Renal pelvis (tissue), 1 donor: ENCODE measurements at regions not wholly inside any gene's neighbourhood (a gene's known extent, or its start where the extent isn't known, plus 50 kb on each side); places are given as distances from the start of the nearest gene placed in this dataset.
A peak's percentile ranks its signal among the peaks of the same experiment; 100 is the strongest.

ENCODE experiments used
- DNase-seq: peaks from one replicate; pipeline ENCODE4 v3.0.0-alpha.2; 2013

- no peak for DNase-seq
Observed at GRCh38 chr11:121793291-121793690, 322.7 kb downstream of the BLID start.

DNA sequence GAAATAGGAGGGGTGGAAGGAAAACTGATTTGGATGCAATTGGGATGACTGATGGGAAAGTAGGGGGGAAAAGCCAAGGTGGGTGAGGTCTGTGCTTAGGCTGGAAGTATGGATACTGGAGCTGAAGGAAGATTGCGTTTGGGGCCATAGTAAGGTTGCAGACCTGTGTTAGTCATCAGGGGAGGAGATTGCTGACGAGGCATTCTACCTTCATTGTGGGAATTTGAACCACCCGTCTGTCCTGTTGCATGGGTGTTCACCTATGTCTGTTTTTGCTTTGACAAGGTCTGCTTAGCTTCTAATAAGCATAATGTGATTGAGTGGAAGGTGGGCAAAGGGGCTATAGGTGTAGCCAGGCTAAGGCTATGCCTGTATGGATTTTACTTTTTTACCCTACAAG lies 323.8 kb downstream of the BLID start:
- no peak for DNase-seq

- DNase-seq, result no peak
Observed at GRCh38 chr11:121790430-121790829, 325.6 kb downstream of the BLID start.

DNA sequence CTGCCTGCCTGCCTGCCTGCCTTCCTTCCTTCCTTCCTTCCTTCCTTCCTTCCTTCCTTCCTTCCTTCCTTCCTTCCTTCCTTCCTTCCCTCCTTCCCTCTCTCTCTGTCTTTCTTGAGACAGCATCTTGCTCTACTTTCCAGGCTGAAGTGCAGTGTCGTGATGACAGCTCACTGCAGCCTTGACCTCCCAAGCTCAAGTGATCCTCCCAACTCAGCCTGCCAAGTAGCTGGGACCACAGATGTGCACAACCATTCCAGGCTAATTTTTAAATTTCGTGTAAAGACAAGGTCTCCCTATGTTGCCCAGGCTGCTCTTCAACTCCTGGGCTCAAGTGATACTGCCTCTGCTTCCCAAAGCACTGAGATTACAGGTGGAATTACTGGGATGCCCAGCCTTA lies 328.2 kb upstream of the SORL1-AS1 start:
- DNase-seq, result no peak

- DNase-seq, result no peak
Observed at GRCh38 chr11:121777056-121777455, 324.3 kb upstream of the SORL1-AS1 start.

DNA sequence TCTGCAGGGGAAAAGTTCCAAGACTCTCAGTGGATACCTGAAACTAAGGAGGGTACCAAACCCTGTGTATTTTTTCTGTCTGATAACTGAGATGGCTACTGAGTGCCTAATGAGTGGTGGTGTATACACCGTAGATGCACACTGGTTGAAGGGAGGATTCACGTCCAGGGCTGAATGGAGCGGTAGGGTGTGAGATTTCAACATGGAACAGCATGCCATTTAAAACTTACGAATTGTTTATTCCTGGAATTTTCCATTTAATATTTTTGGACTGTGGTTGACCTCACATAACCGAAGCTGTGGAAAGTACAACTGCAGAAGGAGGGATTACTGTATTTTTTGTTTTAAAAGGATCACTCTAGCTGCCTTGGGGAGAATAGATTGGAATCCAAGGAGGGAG lies 322.5 kb upstream of the SORL1-AS1 start:
- DNase-seq, result no peak

- no peak for DNase-seq
Observed at GRCh38 chr11:121773076-121773475, 320.3 kb upstream of the SORL1-AS1 start.

- no peak for DNase-seq
Observed at GRCh38 chr11:121770939-121771595, 318.3 kb upstream of the SORL1-AS1 start.

GRCh38 chr11:121769191-121769590 lies 316.4 kb upstream of the SORL1-AS1 start:
- DNase-seq, result no peak

GRCh38 chr11:121767433-121767832 lies 314.7 kb upstream of the SORL1-AS1 start:
- DNase-seq, result no peak

DNA sequence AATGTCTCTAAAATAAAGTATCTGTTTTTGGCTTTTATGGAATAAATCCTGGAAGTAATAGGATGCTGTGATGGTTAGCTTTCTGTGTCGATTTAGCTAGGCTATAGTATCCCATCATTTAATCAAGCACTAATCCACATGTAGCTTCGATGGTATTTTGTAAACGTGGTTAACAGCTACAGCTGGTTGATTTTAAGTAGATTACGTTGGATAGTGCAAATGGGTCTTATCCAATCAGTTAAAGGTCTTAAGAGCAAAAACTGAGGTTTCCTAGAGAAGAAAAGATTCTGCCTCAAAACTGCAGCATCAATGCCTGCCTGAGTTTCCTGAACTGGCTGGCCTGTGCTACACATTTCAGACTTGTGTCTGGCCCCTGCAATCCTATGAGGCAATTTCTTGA lies 314.2 kb upstream of the SORL1-AS1 start:
- DNase-seq, result no peak

DNA sequence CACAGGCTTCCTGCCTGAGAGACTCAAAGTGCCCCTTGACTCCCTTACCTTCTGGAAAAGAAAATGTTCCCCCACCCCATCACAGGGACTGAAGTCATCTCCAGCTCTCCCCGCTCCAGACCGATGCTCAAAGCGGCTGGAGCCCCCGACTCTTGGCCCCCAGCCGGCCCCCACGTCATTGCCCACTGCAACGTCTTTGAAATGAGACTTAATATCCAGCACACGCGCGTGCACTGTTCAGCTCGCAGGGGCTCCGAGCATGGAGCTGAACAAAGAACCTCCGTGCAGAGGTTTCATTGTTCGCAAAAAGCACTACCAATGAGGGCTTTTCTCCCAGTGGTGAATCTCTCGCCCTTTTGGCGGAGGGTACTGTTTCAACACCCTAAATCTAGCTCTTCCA lies 313.4 kb upstream of the SORL1-AS1 start:
- no peak for DNase-seq

- DNase-seq, result no peak
Observed at GRCh38 chr11:121763526-121763925, 310.8 kb upstream of the SORL1-AS1 start.

DNA sequence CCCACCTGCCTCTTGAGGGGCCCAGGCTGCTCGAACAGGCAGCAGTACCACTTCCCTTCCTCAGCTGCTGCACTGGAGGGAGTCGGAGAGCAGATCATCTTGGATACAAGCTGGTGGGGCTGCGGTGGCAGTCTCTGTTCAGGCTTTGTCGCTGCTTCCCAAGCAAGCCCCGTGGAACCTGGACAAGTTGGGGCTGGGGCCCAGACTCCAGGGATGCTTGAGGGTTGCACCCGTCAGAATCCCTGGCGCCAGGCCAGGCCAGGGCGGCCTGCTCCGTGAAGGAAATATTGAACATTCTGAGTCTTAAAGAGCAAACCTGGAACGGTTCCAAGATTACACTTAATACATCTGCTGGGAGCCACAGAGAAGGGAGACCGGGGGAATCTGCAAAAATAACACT lies 310.1 kb upstream of the SORL1-AS1 start:
- no peak for DNase-seq

- no peak for DNase-seq
Observed at GRCh38 chr11:121761186-121761585, 308.4 kb upstream of the SORL1-AS1 start.

DNA sequence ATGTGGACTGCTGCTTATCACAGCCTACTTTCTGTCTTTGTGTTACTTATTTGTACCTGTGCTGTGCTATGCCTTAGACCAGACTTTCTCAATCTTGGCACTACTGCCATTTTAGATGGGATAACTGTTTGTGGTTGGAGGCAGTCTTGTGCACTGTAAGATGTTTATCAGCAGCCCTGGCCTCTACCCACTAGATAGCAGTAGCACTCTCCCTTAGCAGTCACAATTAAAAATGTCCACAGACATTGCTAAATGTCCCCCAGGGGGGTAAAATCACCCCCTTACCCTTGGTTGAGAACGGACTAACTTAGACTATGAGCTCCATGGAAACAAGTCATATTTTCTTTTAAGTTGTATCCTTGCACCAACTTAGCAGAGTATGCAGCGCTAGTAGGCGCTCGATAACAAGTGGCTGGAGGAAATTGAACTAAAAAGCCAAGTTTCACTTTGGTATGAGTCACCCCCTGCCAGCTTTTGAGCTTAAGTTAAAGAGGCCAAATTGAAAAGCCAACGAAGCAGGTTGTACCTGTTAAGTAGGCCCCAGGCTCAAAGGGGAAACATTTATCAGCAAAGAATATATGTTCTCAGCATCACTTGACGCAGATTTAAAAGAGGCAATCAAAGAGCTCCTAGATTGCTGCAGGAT lies 304.8 kb upstream of the SORL1-AS1 start:
- no peak for DNase-seq

DNA sequence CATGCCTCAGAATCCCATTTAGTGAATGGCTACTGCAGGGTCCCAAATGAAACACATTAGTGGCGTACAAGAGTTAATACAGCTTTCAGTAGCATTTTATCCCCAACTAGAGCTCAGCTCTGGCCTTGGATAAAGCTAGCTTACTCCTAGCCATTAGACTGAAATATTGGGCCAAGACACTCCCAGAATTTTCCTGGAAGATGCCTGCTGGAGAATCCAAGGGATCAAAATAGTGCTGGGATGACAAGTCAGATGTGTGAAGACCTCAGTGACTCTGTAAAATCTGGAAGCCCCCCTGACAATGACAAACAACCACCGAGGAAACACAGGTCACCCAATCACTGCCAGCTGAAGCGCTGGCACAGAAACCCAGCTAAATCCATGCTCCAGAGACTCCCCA lies 303.1 kb upstream of the SORL1-AS1 start:
- DNase-seq, result no peak

GRCh38 chr11:121755191-121755590 lies 302.4 kb upstream of the SORL1-AS1 start:
- no peak for DNase-seq

DNA sequence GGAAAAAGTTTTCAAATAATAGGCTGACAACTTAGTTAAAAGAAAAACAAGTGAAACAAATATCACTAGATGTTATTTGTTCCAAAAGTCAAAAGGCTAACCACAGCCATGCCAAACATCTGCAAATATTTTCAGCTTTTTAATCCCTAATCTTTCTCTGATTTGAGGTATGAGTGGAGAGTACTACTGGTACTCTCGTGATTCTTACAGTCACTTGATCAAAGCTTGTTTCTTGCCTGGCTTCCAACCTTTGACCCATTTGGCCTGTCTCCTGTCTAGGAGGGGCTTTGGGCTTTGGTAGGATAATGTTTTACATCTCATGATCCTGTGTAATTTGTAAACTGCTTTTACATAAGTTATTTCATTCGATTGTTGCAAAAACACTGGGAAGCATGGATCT lies 301.8 kb upstream of the SORL1-AS1 start:
- DNase-seq, result no peak

- no peak for DNase-seq
Observed at GRCh38 chr11:121749691-121750090, 296.9 kb upstream of the SORL1-AS1 start.

GRCh38 chr11:121748068-121748467 lies 295.3 kb upstream of the SORL1-AS1 start:
- no peak for DNase-seq

DNA sequence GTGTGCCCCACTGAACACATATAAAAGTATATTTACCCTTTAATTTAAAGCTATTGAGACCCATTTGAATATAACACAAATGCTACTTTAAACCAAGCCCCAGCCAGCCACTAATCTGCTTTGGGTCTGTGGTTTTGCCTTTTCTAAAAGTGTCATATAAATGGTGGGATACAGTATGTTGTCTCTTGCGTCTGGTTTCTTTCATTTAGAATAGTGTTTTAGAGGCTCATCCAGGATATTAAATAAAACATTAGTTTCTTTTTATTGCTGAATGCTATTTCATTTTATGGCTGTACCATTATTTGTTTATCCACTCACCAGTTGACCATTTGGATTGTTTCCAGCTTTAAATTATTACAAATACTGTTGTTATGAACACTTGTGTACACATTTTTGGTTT lies 290.5 kb upstream of the SORL1-AS1 start:
- DNase-seq, result no peak

DNA sequence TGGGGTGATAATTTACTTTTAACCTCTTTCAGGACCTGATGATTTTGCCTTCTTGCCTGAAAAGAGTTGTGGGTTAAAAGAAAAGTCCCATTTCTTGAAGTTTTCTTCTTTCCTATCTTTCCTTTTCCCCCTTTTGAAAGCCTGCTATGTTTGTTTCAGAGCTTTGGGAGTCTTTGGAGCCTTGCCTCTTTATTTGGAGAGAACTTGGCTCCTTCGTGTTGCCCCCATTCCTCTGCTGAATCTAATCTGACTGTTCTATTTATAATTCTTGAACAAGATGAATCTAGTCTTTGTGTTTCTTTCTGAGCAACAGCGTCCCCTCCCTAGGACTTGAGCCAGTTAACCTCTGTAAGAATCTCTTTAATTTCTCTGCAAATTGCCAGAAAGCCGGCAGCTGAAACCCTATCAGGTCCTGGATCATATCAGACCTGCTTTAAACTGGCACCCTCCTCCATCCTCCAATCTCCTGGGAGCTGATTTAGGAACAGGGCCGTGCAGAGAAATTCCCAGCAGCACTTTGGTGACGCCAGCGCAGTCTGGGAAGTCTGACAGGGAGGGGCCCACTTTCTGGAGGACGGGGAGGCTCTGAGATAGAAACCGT lies 289.1 kb upstream of the SORL1-AS1 start:
- no peak for DNase-seq

- DNase-seq, result peak; percentile 67
Observed at GRCh38 chr11:121741351-121741760, 288.6 kb upstream of the SORL1-AS1 start.
